ENCODE measurements at regions not wholly inside any gene's neighbourhood (a gene's known extent, or its start where the extent isn't known, plus 50 kb on each side); places are given as distances from the start of the nearest gene placed in this dataset.

GRCh38 chr3:16031434-16031833 is 143.0 kb upstream of the GALNT15 start:
- Histone ChIP-seq H3K27ac (ENCODE audit: low read depth in 2 of 2, low read length in 2 of 2) (no peak overlapping the region), H3K9me3 (ENCODE audit: control insufficient read depth in 2 of 3, insufficient read depth in 1 of 3, low read length in 3 of 3) (no peaks in the 10 kb centered on the region), H3K36me3 (ENCODE audit: control insufficient read depth in 2 of 3, insufficient read depth in 3 of 3, low read length in 3 of 3) (no peaks in the 10 kb centered on the region), H3K4me3 (ENCODE audit: low read length in 3 of 3) (no peak overlapping the region), H3K9ac (ENCODE audit: low read length in 3 of 3) (no peak overlapping the region), H3K27me3 (ENCODE audit: control insufficient read depth, insufficient read depth, low read length) (no peaks in the 10 kb centered on the region), H3K4me1 (ENCODE audit: control insufficient read depth in 2 of 3, insufficient read depth in 2 of 3, low read depth in 1 of 3, low read length in 3 of 3) (no peaks in the 10 kb centered on the region)
- no peak for TF ChIP-seq CTCF (IDR thresholded peaks at IDR 0.05; ENCODE audit: borderline replicate concordance, extremely low read depth, insufficient read depth)
- no peak for DNase-seq
- FAIRE-seq, result no peak
- intact Hi-C loops (cut with DNase I), result no loop called here

GRCh38 chr3:16033889-16034687 is 140.4 kb upstream of the GALNT15 start:
- FAIRE-seq, result no peak
- no peaks in the 10 kb centered on the region for H3K9me3 ChIP-seq (ENCODE audit: control insufficient read depth in 2 of 3, insufficient read depth in 1 of 3, low read length in 3 of 3)
- H3K36me3 ChIP-seq (ENCODE audit: control insufficient read depth in 2 of 3, insufficient read depth in 3 of 3, low read length in 3 of 3), result no peaks in the 10 kb centered on the region
- H3K4me1 ChIP-seq (ENCODE audit: control insufficient read depth in 2 of 3, insufficient read depth in 2 of 3, low read depth in 1 of 3, low read length in 3 of 3), result no peaks in the 10 kb centered on the region
- no peak for DNase-seq
- no peak overlapping the region for H3K9ac ChIP-seq (ENCODE audit: low read length in 3 of 3)
- no peak overlapping the region for H3K27ac ChIP-seq (ENCODE audit: low read depth in 2 of 2, low read length in 2 of 2)
- H3K27me3 ChIP-seq (ENCODE audit: control insufficient read depth, insufficient read depth, low read length), result no peaks in the 10 kb centered on the region
- intact Hi-C loops (cut with DNase I), result no loop called here
- no peak overlapping the region for H3K4me3 ChIP-seq (ENCODE audit: low read length in 3 of 3)
- TF ChIP-seq CTCF (IDR thresholded peaks at IDR 0.05; ENCODE audit: borderline replicate concordance, extremely low read depth, insufficient read depth), result no peak

GRCh38 chr3:16040991-16041390 is 133.5 kb upstream of the GALNT15 start:
- Histone ChIP-seq H3K27ac (ENCODE audit: low read depth in 2 of 2, low read length in 2 of 2) (no peak overlapping the region), H3K27me3 (ENCODE audit: control insufficient read depth, insufficient read depth, low read length) (no peaks in the 10 kb centered on the region), H3K9ac (ENCODE audit: low read length in 3 of 3) (no peak overlapping the region), H3K4me1 (ENCODE audit: control insufficient read depth in 2 of 3, insufficient read depth in 2 of 3, low read depth in 1 of 3, low read length in 3 of 3) (no peaks in the 10 kb centered on the region), H3K9me3 (ENCODE audit: control insufficient read depth in 2 of 3, insufficient read depth in 1 of 3, low read length in 3 of 3) (no peaks in the 10 kb centered on the region), H3K4me3 (ENCODE audit: low read length in 3 of 3) (no peak overlapping the region), H3K36me3 (ENCODE audit: control insufficient read depth in 2 of 3, insufficient read depth in 3 of 3, low read length in 3 of 3) (no peaks in the 10 kb centered on the region)
- TF ChIP-seq CTCF (IDR thresholded peaks at IDR 0.05; ENCODE audit: borderline replicate concordance, extremely low read depth, insufficient read depth), result no peak
- intact Hi-C loops (cut with DNase I), result loop anchor here (10.0 kb wide), 1 partner anchor 204 kb away; no protein-coding TSS in a partner anchor
- no peak for DNase-seq
- FAIRE-seq, result no peak

Measured in kidney (tissue), 13 donors.